Endometrium (tissue), 2 donors: ENCODE measurements at regions not wholly inside any gene's neighbourhood (a gene's known extent, or its start where the extent isn't known, plus 50 kb on each side); places are given as distances from the start of the nearest gene placed in this dataset.
"Not testable (repeated sequence)": the region's sequence is repeated elsewhere in the genome, so short reads cannot be mapped to it uniquely, and the experiment has no call there.

Experiments
- FAIRE-seq: peaks from 2 replicates; lab custom pipeline; 2012; peaks lifted over from hg19 to GRCh38; lab: Jason Lieb, UNC
- donor health status: control.
- donor health status: control.

DNA sequence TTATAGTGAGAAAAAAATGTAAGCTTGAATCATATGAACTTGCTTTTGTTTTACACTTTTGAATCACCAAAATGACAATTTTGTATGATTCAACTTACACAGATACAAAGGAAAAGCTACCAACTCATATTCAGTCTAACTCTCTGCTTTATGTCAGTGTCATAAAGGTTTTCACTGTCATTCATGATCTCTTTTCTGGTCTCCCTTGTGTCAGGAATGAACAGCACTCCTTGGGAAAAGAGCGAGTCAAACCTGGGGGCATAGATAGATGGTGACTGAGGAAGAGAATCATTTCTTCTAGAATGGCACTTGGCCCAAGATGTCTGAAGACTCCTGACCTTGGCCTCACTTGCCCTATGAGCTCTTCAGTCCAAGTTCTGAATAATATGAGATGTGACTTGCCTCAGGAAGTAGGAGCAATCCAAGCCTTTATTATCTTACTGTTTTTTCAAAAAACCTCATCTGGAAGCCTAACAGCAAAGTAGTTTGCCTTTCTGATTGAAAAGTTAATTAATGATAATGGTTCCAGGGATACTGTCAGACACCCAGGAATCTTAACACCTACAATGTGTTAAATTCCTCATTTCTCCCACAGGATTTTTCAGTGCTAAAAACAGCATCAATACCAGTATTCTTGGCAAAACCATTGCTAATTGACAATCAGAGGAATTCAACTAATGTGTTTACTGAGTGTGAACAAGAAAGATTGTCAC, 270.0 kb upstream of the HSF2 start:
- FAIRE-seq = no peak

GRCh38 chr6:122130026-122130348, 269.5 kb upstream of the HSF2 start:
- FAIRE-seq = no peak

DNA sequence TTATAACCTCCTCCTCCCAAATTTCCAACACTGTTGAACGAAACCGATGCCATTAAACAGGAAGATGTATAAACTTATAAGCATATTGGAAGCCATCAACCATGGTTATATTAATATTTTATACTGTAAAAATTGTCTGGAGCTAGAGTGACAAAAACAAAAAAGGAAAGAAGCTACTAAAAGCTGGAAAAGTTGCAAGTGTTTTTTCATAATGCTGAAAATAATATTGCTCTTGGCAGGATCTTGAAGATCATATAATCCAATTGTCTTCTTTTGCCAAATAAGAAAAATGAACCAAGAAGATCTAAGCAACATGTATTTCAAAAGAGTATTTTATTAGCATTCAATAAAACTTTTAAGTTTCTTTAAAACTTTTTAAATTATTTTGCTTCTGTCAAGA, 268.9 kb upstream of the HSF2 start:
- FAIRE-seq = no peak

- FAIRE-seq = no peak
Observed at GRCh38 chr6:122136386-122136785, 263.1 kb upstream of the HSF2 start.

- FAIRE-seq = no peak
Observed at GRCh38 chr6:122140031-122140430, 259.4 kb upstream of the HSF2 start.

- no peak for FAIRE-seq
Observed at GRCh38 chr6:122141246-122141645, 258.2 kb upstream of the HSF2 start.

- FAIRE-seq = no peak
Observed at GRCh38 chr6:122143813-122144601, 255.4 kb upstream of the HSF2 start.

DNA sequence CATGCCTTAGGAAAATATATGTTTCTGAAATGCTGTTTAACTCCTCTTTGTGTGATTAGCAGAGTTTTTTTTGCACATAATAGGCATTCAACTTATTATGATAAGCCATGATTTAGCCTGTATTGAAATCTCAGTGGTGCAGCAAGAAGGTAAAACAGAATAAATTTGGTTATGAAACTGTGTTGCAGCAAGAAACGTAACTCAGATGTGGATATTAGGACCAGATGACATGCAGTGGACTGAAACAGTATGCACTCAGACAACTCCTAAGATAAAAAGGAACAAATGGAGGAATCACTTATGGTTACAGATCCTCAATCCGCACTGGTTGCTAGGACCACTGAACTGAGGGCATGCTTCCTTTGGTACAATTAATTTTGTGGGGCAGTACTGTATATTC, 254.2 kb upstream of the HSF2 start:
- FAIRE-seq = no peak

DNA sequence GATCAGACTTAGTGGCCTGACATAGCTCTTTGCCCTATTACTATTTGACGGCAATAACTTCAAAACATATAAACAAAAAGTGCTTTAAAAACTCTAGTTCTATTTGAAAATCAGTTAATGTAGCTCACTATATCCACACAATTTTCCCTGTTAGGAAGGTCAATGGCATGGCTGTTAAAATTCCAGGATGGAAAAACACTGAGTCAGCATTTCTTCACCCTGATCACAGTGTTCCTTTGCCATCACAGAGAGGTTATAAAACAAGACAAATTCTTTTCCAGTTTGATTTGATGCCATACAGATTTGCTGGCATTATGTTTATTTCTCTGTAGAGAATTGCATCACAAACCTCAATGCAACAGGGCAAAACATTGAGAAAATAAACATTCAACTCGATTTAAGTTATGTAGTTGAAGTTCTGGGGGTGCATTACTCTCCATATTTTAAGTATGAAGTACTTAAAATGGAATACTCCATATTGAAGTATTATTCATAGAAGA, 253.7 kb upstream of the HSF2 start:
- FAIRE-seq = no peak

GRCh38 chr6:122147291-122147690, 252.2 kb upstream of the HSF2 start:
- no peak for FAIRE-seq

- FAIRE-seq = no peak
Observed at GRCh38 chr6:122151066-122151465, 248.4 kb upstream of the HSF2 start.

DNA sequence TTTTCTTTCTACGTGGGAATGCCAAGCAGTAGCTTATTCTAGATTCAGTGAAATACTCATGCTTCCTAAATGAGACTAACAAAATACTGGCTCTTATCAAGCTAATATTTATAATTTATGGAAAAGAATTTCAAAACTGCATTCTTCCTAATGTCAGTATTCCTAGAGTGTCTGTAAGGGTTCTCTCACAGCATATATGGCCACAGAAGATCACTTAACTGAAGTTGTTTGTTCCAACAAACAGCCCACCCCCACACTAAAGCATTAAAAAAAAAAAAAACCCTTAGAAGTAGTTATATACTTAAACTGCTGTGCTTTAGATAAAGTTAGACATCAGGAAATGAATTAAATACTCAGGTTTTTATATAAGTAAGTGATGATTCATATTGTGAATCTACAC, 247.7 kb upstream of the HSF2 start:
- FAIRE-seq = no peak

DNA sequence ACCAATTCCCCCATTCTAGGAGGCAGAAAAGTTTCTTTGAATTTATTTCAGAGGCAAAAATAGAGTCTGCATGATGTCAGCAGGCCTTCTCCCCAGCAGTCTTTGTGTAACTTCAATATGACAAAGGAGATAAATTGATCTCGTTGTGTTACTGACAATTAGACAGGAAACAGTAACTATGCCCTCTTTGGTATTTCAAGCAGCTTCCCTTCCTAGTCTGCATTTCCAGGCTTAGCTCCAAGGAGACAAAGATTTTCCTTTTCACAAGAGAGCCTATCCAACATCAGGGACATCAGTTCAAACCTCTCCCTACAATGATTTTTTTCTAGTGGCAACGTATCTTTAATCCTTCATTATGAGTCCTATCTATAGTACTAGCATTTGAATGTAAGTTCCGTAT, 245.9 kb upstream of the HSF2 start:
- no peak for FAIRE-seq

DNA sequence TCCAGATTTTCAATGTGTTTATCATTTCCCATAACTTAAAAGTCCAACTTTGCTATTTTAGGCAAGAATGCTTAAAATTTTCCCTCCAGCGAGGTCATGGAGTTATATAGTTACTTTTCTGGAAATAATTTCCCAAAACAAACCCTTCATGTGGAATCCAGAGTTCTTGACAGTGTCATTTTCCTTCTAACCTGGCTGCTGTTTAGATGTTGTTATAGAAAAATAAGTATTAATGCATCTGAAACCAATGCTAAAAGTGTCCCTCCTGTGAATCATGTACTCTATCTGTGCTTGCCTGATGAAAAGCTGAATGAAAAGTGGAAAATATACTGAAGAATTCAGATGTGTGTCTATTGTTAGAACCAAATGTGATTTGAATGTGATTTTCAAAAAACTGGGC, 245.3 kb upstream of the HSF2 start:
- no peak for FAIRE-seq

GRCh38 chr6:122154912-122155575, 244.4 kb upstream of the HSF2 start:
- no peak for FAIRE-seq

- FAIRE-seq = no peak
Observed at GRCh38 chr6:122161136-122161535, 238.3 kb upstream of the HSF2 start.

GRCh38 chr6:122165014-122165413, 234.4 kb upstream of the HSF2 start:
- FAIRE-seq = no peak

DNA sequence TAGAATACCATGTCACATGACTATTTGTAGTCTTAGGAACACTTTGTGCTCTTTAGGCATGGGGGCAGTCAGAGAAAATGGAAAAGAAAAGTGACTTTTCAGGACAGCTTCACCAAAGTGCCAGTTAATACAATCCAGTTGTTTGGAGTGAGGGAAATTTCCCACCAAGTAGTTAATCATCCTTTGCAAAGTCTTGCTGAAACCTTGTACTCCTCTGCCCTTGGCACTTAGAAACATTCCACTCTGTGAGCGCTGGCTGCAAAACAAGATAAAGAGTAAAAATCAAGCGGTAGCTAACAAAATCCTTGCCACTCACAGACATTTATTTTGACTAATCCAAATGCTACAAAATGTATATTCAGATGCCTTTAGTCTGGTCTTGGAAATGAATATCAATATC, 229.2 kb upstream of the HSF2 start:
- FAIRE-seq = no peak

GRCh38 chr6:122178988-122179387, 220.5 kb upstream of the HSF2 start:
- no peak for FAIRE-seq

DNA sequence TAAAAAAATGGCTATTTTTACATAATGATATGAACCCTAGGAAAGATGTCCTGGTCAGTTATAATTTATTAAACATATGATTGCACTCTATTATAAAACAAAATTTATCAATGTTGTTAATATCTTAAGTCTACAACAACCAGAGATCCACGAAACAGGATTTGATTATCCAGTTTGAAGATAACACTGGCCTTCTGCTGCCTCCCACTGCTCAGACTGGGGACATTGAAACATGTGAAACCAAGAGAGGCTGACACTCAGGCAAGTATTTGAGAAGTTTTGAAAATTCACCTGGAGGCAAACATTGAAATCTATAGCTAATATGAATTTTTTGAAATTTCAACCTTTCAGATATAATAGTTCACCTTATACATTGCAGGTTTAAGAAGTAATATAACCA, 219.3 kb upstream of the HSF2 start:
- peak; percentile 91 for FAIRE-seq

GRCh38 chr6:122182061-122182460, 217.4 kb upstream of the HSF2 start:
- FAIRE-seq = no peak

DNA sequence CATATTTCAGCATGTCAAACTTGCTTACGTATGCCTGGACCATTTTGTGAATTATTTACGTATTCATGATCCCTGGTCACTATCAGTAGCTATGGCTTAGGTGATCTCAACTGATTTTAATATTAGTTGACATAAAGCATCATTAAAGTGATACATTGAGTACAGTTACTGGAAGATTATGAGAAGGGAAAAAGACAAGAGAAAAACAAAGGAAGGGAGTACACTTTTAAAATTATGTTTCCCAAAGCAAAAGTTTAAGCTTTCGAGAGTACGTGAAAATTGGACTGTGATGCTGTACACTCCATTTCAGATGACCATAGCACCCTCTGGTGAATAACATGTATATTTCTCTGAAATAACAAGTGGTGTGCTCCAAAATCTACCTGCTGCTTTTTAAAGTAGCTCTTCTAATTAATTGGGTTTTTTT, 215.0 kb upstream of the HSF2 start:
- FAIRE-seq = peak; percentile 96

DNA sequence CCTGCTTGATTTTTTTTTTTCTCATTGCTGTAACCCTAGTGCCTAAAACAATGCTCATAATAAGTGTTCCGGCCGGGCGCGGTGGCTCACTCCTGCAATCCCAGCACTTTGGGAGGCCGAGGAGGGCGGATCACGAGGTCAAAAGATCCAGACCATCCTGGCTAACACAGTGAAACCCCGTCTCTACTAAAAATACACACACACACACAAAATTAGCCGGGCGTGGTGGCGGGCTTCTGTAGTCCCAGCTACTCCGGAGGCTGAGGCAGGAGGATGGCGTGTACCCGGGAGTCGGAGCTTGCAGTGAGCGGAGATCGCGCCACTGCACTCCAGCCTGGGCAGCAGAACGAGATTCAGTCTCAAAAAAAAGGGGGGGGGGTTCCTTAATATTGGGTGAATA, 214.0 kb upstream of the HSF2 start:
- not testable (repeated sequence) for FAIRE-seq
